Fibroblast of lung (primary cell): ENCODE measurements at regions not wholly inside any gene's neighbourhood (a gene's known extent, or its start where the extent isn't known, plus 50 kb on each side); places are given as distances from the start of the nearest gene placed in this dataset.

Experiments used
- DNase-seq, 2 donors: peaks; one replicate each; pipeline versions ENCODE4 v3.0.0 to v3.0.0-alpha.2; 2010; ENCODE audit warnings: low read depth in 2 of 2
- H2AFZ ChIP-seq: 2 replicates; pipeline ENCODE4 v1.5.1; 2012; ENCODE audit warnings: low read length, control low read depth, inconsistent platforms
- H3K27ac ChIP-seq: 2 replicates; pipeline ENCODE4 v1.5.1; 2011; ENCODE audit warnings: low read length, control low read depth; ENCODE audit not compliant: insufficient read depth
- H3K27me3 ChIP-seq: 2 replicates; pipeline ENCODE4 v1.5.1; 2011; ENCODE audit warnings: mild to moderate bottlenecking, low read length; ENCODE audit not compliant: control insufficient read depth, insufficient read depth
- H3K36me3 ChIP-seq: 2 replicates; pipeline ENCODE4 v1.5.1; 2011; ENCODE audit warnings: low read length; ENCODE audit not compliant: control insufficient read depth, insufficient read depth
- H3K4me1 ChIP-seq: 2 replicates; pipeline ENCODE4 v1.5.1; 2011; ENCODE audit warnings: low read length; ENCODE audit not compliant: control insufficient read depth, insufficient read depth; ENCODE audit errors: extremely low read depth
- H3K4me2 ChIP-seq: 2 replicates; pipeline ENCODE4 v1.5.1; 2011; ENCODE audit warnings: low read length, control low read depth; ENCODE audit not compliant: insufficient read depth; ENCODE audit errors: extremely low read depth
- H3K4me3 ChIP-seq, 4 experiments: fragments of 200-600 bp in 1 of 4; sonication (generic) in 1 of 4; replicated peaks in 1 of 4; 2 replicates each; pipeline ENCODE4 v1.5.1; 2011 to 2016; ENCODE audit warnings: low read length in 4 of 4, low read depth in 3 of 4, mild to moderate bottlenecking in 3 of 4, control low read depth in 2 of 4, inconsistent platforms in 1 of 4, mixed read lengths in 1 of 4; ENCODE audit not compliant: insufficient read depth in 1 of 4; ENCODE audit errors: control extremely low read depth in 1 of 4
- H3K79me2 ChIP-seq: 2 replicates; pipeline ENCODE4 v1.5.1; 2012; ENCODE audit warnings: mild to moderate bottlenecking, low read length, inconsistent platforms; ENCODE audit not compliant: control insufficient read depth, insufficient read depth
- H3K9ac ChIP-seq: 2 replicates; pipeline ENCODE4 v1.5.1; 2011; ENCODE audit warnings: mild to moderate bottlenecking, low read length, control low read depth; ENCODE audit not compliant: insufficient read depth
- H3K9me3 ChIP-seq: 2 replicates; pipeline ENCODE4 v1.5.1; 2012; ENCODE audit warnings: low read depth, low read length; ENCODE audit not compliant: control insufficient read depth, insufficient read depth
- H4K20me1 ChIP-seq: 2 replicates; pipeline ENCODE4 v1.5.1; 2011; ENCODE audit warnings: low read length; ENCODE audit not compliant: control insufficient read depth, insufficient read depth; ENCODE audit errors: extremely low read depth
- EZH2 ChIP-seq: IDR thresholded peaks from 2 replicates; pipeline ENCODE4 v1.5.1; 2012; ENCODE audit warnings: low read length, control low read depth, mild to moderate bottlenecking; ENCODE audit errors: missing control alignments
- TF ChIP-seq, protein P1 (sequence below), 2 donors: IDR thresholded peaks in 1 of 2; conservative IDR thresholded peaks in 1 of 2; 1 replicate in 1 of 2; 2 replicates in 1 of 2; pipeline ENCODE4 v1.5.1; 2011 to 2012; ENCODE audit warnings: low read length in 2 of 2, control low read depth in 1 of 2, inconsistent platforms in 1 of 2, low read depth in 1 of 2, mild to moderate bottlenecking in 1 of 2

DNA sequence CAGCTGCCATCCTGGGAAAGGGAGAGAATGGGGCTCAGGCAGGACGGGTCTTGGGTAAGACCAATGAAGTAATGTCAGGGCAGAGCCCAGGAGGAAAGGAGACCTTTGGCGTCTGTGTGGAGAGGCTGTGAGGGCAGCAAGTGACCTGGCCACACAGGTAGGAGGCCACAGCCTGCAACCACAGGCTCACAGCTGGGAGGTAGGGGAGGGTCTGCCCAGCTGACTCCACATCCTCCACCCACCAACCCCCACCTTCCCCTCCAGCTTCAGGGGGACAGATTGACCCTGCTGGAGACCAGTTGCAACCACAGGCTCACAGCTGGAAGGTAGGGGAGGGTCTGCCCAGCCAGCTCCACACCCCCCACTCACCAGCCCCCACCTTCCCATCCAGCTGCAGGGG, 262.2 kb upstream of the TCERG1L start:
- Histone ChIP-seq H3K4me1 (no peaks in the 10 kb centered on the region), H3K27me3 (no peaks in the 10 kb centered on the region), H3K27ac (no peak overlapping the region), H3K79me2 (no peaks in the 10 kb centered on the region), H3K9ac (no peak overlapping the region), H2AFZ (no peak overlapping the region), H3K36me3 (no peaks in the 10 kb centered on the region), H4K20me1 (no peaks in the 10 kb centered on the region), H3K4me2 (no peak overlapping the region), H3K9me3 (no peaks in the 10 kb centered on the region), H3K4me3 (no peak overlapping the region)
- TF ChIP-seq, protein P1, sequence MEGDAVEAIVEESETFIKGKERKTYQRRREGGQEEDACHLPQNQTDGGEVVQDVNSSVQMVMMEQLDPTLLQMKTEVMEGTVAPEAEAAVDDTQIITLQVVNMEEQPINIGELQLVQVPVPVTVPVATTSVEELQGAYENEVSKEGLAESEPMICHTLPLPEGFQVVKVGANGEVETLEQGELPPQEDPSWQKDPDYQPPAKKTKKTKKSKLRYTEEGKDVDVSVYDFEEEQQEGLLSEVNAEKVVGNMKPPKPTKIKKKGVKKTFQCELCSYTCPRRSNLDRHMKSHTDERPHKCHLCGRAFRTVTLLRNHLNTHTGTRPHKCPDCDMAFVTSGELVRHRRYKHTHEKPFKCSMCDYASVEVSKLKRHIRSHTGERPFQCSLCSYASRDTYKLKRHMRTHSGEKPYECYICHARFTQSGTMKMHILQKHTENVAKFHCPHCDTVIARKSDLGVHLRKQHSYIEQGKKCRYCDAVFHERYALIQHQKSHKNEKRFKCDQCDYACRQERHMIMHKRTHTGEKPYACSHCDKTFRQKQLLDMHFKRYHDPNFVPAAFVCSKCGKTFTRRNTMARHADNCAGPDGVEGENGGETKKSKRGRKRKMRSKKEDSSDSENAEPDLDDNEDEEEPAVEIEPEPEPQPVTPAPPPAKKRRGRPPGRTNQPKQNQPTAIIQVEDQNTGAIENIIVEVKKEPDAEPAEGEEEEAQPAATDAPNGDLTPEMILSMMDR (conservative IDR thresholded peaks at IDR 0.05 in 1 of 2, IDR thresholded peaks at IDR 0.05 in 1 of 2; ENCODE audit: low read depth in 1 of 2, low read length in 2 of 2), result no peak
- no peak for TF ChIP-seq EZH2
- DNase-seq, result no peak

DNA sequence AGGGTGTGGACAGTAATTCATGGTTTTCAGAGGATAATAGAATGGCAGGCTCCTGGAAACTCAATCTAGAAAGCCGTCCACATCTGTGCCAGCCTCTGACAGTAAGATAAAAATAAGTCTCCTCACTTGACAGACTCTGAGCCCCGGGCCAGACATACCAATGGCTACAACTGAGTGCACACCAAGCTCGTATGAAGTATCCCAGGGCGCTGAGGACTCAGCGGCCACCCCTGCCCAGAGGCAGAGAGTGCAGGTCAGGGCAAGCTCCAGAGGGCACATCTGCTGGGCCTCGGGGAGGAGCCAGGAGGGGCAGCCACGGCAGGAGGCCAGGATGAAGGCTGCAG, 262.8 kb upstream of the TCERG1L start:
- Histone ChIP-seq H4K20me1 (no peaks in the 10 kb centered on the region), H3K27me3 (no peaks in the 10 kb centered on the region), H3K4me2 (no peak overlapping the region), H3K27ac (no peak overlapping the region), H3K79me2 (no peaks in the 10 kb centered on the region), H3K9ac (no peak overlapping the region), H3K9me3 (no peaks in the 10 kb centered on the region), H3K36me3 (no peaks in the 10 kb centered on the region), H3K4me1 (no peaks in the 10 kb centered on the region), H2AFZ (no peak overlapping the region), H3K4me3 (no peak overlapping the region)
- DNase-seq, result no peak
- TF ChIP-seq, protein P1 (conservative IDR thresholded peaks at IDR 0.05 in 1 of 2, IDR thresholded peaks at IDR 0.05 in 1 of 2; ENCODE audit: low read depth in 1 of 2, low read length in 2 of 2), result no peak
- TF ChIP-seq EZH2, result no peak

DNA sequence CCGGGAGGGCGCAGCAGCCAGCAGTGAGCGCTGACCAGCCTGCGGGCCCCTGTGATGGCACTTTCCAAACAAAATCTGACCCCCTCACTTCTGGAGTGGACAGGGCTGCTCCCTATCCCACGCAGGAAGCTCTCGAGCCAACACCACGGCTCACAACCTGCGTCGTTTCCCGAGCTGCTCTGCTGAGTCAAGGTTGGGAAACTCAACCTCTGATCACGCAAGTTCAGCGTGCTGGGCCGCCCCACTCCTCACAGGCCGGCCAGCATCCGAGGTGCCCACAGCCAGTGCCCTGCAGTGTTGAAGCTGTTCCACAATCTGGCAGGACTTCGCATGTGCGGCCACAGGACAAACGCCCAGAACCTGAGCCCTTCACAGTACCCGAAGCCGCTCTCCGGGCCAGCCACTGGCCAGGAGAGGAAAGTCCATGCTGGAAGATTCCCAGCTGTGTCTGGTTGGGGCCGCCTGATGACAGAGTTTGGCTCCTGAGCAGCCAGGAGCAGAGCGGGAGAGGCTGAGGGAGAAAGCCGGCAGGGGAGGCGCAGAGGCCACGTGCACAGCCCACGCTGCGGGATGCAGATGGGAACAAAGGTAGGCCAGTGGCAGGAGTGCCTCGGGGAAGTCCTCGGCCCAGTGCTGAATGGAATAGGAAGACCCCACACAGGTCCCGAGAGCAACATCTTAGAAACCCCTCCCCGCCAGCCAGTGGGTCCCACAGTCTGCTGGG, 263.3 kb upstream of the TCERG1L start:
- no peaks in the 10 kb centered on the region for H3K36me3 ChIP-seq
- H3K79me2 ChIP-seq, result no peaks in the 10 kb centered on the region
- no peak overlapping the region for H3K4me3 ChIP-seq
- H3K9me3 ChIP-seq, result no peaks in the 10 kb centered on the region
- TF ChIP-seq, protein P1 (conservative IDR thresholded peaks at IDR 0.05 in 1 of 2, IDR thresholded peaks at IDR 0.05 in 1 of 2; ENCODE audit: low read depth in 1 of 2, low read length in 2 of 2), result no peak
- TF ChIP-seq EZH2, result no peak
- H3K27me3 ChIP-seq, result no peaks in the 10 kb centered on the region
- no peak overlapping the region for H3K4me2 ChIP-seq
- no peaks in the 10 kb centered on the region for H4K20me1 ChIP-seq
- H3K27ac ChIP-seq, result no peak overlapping the region
- H3K4me1 ChIP-seq, result no peaks in the 10 kb centered on the region
- DNase-seq, result no peak
- no peak overlapping the region for H3K9ac ChIP-seq
- H2AFZ ChIP-seq, result no peak overlapping the region
